ENCODE measurements at regions not wholly inside any gene's neighbourhood (a gene's known extent, or its start where the extent isn't known, plus 50 kb on each side); places are given as distances from the start of the nearest gene placed in this dataset.
"Not testable (repeated sequence)": the region's sequence is repeated elsewhere in the genome, so short reads cannot be mapped to it uniquely, and the experiment has no call there.

DNA sequence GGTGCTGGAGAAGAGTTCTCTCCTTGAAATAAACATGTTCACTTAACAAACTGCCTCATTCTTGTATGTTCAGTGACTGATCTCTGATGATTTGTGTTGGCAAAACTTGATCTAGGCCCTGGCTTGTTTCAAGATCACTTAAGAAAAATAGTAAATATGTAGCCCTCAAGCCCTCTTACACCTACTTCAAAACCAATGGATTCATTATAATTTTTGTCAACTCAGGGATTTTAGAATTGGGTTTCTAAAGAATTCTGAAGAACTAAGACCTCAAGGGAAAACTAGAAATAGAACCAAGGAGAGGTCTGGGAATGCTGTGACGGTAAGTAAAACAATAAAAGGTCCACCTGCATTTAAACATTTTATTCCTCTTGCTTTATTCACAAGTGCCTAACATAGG, 1731.6 kb upstream of the CELF4 start:
- intact Hi-C loops (cut with micrococcal nuclease) = no loop called here

DNA sequence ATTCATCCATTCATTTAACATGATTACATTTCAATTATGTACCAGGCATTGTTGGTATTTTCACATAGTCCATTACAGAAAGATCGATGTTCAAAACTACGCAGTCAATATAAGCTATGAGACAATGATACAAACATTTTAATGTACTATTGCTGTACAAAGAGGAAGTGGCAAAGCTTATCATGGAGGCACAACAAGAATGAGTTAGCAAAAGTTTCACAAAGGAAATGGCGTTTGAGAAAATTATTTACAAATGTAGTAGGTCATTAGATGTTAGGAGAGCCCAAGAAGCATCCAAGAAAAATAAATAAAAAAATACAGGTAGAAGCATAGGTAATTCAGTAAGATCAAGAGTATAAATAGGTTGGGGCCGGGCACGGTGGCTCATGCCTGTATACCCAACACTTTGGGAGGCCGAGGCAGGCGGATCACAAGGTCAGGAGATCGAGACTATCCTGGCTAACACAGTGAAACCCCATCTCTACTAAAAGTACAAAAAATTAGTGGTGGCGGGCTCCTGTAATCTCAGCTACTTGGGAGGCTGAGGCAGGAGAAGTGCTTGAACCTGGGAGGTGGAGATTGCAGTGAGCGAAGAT, 1730.8 kb upstream of the CELF4 start:
- intact Hi-C loops (cut with micrococcal nuclease) = no loop called here

DNA sequence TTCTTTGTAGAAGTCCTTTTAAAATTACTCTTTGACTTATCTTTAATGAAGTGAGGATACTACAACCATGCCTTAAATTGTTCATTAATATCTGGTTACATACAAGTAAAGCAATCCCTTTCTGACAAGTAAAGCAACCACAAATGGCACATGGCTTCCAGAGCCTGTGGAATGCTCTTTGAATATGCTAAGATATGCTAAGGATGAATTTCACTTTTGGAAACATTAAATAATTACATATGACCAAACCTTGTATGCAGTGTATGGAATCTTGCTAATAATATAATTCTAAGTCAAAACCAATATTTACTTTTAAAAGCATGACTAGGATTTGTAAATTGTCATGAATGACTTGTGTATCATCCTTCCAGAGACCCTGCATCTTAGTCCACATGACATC, 1711.2 kb upstream of the CELF4 start:
- intact Hi-C loops (cut with micrococcal nuclease) = no loop called here

DNA sequence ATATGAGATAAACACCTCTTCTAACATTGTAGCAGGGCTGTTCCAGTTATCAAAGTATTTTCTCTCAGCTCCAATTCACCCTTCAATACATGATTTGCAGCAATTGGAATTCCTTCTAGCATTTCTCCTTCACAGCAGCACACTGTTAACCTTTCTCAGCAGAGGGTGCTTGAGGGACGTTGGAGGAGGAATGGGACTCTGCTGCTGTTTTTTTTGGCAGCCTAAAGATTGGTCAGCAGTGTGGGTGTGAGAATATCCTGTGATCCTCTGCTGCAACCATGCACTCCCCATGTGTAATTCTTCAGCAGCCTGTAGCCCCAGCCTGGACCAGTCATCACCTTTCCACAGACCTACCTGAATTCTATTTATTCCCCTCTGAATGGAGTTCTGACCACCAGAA, 1708.9 kb upstream of the CELF4 start:
- intact Hi-C loops (cut with micrococcal nuclease) = no loop called here

DNA sequence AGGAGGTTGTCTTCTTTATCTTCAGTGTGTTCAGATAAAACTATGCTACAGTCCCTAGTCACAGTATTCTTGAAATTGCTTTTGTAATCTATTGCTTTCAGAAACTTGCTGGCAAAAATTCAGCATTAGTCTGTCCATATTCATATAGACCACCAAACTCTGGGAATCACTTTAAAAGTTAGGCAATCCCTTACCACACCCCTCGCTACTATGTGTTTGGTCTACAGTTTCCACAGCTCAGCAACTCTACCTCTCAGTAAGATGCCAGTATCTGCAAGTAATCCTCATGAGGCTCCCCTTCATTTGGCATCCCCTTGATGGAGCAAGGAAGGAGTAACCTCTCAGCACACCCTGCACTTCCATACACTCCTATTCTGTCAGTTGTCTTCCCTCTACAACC, 1706.6 kb upstream of the CELF4 start:
- intact Hi-C loops (cut with micrococcal nuclease) = no loop called here

DNA sequence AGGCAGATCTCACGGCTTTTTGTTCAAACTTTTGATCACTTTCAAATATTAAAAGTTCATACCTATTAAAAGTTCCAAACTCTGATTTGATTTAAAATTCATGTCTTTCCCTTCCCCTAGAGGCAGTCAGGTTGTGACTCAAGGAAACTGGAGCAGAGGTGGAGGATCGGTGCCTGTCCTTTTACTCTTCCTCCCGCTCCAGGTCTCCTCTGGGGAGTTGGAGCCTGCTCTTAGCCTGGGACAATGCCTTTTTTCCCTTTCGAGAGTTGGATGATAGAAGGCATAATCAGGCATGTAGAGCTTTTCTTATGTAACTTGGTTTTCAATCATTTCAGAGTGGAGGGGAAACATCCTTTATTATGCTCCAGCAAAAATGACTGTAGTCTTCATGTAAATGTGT, 1706.1 kb upstream of the CELF4 start:
- intact Hi-C loops (cut with micrococcal nuclease) = no loop called here

DNA sequence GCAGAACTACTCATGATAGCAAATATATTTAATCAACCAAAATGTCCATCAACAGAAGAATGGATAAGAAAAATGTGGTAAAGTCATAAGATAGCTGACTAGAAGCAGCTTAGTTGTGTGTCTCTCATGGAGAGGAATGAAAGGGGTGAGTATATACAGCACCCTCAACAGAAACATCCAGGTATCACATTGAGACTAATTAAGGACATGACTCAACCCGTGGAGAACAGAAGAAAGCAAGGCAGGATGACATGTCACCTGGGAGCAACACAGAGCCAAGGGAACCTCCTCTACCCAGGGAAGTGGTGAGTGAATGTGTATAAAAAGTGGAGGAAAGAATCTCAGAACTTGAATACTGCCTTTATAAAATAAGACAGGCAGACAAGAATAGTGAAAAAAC, 1695.0 kb upstream of the CELF4 start:
- intact Hi-C loops (cut with micrococcal nuclease) = no loop called here

DNA sequence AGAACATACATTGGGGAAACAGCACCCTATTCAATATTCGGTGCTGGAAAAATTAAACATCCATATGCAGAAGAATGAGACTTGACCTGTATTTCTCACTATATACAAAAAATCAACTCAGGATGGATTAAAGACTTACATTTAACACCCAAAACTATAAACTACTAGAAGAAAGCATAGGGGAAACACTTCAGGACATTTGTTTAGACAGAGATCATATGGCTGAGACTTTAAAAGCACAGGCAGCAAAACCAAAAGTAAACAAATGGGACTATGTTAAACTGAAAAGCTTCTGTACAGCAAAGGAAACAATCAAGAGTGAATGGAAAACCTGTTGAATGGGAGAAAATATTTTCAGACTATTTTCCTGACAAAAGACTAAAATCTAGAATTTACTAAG, 1694.1 kb upstream of the CELF4 start:
- intact Hi-C loops (cut with micrococcal nuclease) = no loop called here

DNA sequence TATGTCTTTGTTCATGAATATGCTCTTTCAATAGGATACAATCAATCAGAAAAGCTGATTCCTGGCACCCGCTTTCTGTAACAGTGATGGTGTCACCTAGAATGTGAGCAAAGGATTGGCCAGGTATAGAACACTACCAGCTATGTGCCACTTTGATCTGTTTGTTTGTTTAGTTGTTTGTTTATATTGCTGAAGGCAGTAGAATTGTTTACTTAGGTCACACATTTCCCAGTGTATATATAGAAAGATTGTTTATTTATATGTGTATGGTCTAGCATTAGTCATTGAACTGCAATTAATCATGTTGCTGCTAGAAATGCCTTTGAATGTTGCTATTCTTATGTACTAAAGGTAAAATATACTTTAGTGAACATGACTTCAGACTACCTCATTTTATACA, 1678.6 kb upstream of the CELF4 start:
- intact Hi-C loops (cut with micrococcal nuclease) = no loop called here

DNA sequence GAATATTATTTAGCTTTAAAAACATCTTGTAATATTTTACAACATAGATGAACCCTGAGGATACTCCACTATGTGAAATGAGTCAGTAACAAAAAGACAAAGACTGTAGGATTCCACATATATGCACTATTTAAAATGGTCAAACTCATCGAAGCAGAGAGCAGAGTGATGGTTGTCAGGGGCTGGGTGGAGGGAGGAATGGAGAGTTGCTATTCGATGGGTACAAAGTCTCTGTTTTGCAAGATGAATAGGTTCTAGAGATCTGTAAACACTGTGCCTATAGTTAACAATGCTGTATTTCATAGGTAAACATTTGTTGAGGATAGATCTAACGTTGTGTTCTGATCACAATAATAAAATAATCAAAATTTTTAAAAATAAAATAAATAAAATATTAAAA, 1675.9 kb upstream of the CELF4 start:
- intact Hi-C loops (cut with micrococcal nuclease) = no loop called here

DNA sequence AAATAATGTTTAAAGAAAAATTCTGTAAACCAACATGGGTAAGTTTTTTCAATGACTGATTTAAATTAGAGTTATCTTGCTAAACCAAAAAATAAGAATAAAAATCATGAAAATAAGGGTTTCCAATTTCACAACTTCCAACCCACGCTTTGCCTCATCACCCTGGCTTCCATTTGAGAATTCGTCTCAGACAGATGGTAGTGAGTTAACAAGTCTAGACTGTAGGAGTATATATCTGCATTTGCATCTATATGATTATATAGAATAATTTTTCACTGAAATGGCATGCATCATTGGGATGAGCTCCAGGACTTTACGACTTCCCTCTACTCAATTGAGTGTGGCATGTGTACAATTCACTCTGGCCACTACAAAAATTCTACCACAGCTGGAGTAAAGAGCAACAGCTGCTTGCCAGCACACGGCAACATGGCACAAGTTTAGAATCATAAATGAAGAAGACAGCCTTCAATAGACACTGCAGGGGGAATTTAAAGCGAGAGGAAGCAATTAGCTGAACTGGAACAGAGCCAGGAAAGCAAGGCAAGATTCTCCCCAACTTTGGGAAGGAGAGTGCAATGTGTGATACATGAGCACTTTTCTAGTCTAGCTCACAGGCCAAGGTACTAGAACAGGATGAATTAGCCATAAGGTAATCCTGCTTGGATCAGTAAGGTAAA, 1673.5 kb upstream of the CELF4 start:
- intact Hi-C loops (cut with micrococcal nuclease) = no loop called here

DNA sequence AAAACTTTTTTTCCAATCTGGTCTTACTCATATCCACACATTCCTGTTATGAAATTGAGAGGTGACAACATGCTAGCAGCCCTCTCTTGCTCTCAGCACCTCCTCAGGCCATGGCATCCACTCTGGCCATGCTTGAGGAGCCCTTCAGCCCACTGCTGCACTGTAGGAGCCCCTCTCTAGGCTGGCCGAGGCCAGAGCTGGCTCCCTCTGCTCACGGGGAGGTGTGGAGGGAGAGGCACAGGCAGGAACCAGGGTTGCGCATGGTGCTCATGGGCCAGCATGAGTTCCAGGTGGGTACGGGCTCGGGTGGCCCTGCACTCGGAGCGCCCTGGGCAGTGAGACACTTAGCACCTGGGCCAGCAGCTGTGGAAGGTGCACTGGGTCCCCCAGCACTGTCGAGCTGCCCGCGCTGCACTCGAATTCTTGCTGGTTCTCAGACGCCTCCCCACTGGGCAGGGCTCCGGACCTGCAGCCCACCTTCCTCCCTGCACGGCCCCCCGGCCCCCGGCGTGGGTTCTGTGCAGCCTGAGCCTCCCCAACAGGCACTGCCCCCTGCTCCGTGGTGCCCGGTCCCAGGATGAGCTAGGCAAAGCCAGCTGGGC, 1669.6 kb upstream of the CELF4 start:
- intact Hi-C loops (cut with micrococcal nuclease) = no loop called here

DNA sequence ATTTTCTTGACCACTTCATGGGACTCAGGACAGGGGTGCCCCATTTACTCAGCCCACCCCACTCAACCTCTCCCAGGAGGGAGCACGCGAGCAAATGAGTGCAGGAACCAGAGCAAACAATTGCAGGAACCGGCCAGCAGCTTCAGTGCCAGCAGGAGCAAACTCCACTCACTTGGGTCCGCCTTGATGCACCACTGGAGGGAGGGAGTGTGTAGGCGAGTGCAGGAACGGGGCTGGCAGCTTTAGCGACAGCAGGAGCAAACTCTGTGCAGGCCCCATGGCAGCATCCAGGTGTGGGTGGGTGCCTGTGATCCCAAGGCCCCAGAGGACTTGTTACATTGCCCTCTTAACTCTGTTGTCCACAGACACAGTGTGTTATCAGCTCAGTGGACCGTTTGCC, 1667.3 kb upstream of the CELF4 start:
- intact Hi-C loops (cut with micrococcal nuclease) = no loop called here

DNA sequence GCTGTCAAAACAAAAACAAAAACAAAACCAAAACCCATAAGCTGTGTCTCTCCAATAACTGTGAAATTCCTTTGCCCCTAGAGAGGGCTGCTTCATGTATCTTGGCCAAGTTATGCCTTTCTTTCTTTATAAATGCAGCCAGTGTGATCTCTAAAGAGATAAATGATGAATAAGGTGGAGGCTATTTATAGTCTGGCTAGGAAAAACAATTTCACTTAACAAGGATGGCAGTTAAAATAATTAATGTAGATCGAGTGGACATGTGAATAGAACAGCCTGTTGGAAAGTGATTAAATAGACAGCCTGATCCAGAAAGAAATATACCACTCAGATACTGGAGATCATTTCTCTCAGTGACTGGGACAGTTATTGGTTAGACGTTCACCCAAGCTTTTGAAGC, 1666.9 kb upstream of the CELF4 start:
- intact Hi-C loops (cut with micrococcal nuclease) = no loop called here

DNA sequence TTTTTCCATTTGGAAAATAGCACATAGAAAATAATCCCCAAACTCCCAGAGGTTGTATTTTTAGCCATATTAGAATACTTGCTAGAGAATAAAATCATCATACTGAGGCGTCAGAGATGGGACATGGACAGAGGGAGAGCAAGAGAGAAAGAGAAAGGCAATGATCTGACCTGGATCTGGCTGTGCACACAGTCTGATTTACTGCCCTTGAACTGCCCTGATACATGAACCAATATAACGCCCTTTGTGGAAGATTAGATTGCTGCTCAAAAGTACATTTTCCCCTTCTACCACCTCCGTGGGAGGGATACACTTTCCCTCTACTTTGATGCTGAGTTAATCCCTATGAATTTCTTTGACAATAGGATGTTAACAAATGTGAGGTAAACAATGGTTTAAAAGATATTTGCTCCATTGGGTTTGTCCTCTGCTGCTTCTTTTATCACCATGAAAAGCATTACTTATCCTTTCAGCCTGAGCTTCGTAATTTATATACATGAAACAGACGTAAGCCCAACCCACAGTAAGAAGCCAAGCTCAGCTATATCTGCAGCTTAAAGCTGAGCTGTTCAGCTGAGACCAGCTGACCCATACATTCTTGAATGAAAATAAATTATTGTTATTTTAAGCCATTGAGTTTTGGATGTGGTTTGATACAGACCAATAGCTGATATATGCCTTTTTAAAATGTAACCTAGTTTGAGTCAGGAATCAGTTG, 1664.6 kb upstream of the CELF4 start:
- intact Hi-C loops (cut with micrococcal nuclease) = no loop called here

DNA sequence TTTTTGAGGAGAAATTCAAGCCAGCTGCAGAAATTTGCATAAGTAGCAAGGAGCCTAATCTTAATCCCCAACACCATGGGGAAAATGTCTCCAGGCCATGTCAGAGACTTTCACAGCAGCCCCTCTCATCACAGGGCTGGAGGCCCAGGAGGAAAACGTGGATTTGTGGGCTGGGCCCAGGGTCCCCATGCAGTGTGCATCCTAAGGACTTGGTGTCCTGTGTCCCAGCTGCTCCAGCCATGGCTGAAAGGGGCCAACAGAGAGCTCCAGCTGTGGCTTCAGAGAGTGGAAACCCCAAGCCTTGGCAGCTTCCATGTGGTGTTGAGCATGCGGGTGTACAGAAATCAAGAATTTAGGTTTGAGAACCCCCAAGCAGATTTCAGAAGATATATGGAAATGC, 1662.2 kb upstream of the CELF4 start:
- intact Hi-C loops (cut with micrococcal nuclease) = not testable (repeated sequence)

DNA sequence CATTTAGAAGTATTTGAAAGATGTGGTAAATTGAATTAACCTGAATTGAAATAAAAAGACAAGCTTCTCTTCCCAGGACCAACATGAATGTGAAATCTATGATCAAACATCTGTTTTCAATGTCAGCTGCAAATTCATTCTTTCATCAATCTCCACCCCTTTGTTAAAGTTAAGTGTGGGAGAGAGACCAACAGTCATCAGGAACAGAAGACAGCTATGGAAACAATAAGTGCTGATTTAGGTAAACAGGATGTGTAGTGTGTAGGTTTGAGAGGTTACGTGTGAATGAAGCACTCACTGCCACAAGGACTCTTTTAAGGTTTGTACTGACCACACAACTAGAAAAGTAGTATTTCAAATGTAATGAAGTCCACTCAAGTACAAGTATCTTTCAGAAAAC, 1659.8 kb upstream of the CELF4 start:
- intact Hi-C loops (cut with micrococcal nuclease) = no loop called here

DNA sequence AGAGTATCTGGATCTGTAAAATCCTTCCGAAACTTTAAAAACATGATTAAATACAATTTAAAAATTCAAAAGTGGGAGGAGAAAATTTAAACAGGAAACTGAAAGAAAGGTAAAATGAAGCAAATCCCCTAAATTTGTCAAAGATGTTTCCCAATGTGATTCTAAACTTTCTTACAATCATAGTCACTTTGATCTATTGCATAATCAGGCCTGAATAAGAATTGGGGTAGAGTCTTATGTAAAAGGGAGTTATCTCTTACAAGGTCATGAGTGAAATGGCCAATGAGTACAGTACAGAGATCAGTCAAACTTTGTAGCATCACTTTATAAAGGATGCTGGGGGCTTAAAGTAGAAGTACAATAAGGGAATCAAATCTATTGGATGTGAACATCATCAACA, 1657.7 kb upstream of the CELF4 start:
- intact Hi-C loops (cut with micrococcal nuclease) = no loop called here

DNA sequence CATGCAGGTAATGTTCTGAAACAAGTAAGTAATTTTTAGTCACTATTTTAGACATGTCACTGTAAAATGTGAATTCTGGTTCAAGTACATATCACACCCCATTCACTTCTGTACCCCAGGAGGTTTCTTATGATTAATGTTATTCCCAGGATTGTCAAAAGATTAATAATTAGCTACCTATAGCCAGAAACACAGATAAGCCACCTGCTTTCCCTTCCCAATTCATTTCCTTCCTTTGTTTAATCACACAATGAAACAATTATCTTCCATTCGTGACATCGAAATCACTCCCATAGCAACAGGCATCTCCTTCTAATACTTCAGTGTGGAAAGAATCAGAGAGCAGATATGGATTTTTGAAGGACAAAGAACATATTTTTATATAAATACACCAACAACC, 1650.3 kb upstream of the CELF4 start:
- intact Hi-C loops (cut with micrococcal nuclease) = no loop called here

DNA sequence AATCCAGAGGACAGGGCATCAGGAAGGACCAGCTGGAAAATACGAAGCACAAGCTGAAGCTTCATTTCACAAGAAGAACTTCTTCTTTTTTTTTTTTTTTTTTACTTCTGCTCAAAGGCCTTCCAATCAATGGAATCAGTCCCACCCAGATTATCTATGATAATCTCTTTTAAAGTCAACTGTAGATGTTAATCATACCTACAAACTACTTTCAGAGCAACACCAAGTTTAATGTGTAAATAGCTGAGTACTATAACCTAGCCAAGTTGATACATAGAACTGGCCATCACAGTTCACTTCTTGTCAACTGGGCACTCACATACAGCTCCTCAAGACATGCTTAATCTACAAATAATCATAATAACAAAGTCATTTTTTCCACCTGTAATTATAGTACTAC, 1645.9 kb upstream of the CELF4 start:
- intact Hi-C loops (cut with micrococcal nuclease) = no loop called here

DNA sequence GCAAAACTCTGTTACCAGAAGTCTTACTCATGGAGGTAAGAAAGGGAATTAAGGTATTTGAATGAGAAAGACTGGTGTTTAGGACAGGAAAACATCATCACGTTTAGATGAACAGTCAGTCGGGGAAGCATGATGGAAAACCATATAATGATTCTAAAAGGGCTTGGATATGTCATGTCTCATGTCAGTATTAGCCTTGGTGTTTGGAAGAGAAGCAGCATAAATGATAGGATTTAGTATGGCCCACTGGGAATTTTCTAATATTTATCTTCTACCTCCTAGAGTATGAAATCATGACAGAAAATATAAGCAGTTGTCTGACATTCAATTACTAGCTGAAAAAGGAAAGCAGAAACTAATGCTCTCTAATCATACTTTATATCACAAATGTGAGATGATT, 1643.6 kb upstream of the CELF4 start:
- intact Hi-C loops (cut with micrococcal nuclease) = no loop called here

DNA sequence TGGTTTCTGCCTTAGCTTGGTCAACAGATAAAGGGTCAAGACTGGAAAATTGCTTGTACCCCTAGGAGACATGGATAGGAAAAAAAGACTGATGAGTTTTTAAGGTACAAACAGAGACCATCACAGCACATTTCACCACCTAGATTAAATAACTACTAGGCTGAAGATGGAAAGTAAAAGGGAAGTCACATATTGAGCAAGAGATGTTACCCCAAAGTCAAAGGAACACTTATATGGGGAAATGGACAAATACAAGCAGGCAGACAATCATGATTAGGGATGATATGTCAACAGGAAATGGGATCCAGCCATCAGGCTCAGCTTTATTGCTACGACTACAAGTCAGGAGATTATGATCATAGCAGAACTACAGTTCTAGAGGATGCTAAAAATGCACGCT, 1643.1 kb upstream of the CELF4 start:
- intact Hi-C loops (cut with micrococcal nuclease) = no loop called here

DNA sequence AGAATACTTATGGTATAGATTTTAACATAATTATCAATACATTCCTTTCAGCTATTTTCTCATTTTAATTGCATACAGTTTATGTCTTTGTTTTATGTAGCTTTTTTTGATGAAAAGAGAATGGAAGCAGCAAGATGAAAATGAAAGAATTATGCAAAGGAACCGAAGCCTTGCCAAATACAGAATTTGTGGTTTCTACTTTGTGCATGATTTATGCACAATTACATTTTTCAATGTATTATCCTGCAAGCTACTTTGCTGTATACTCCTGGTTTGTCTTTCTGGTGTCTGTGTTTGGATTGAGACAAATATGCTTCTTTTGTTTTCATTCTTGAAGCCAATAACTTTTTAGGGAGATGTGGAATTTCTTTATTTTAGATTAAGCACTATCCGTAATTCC, 1642.6 kb upstream of the CELF4 start:
- intact Hi-C loops (cut with micrococcal nuclease) = no loop called here
